ENCODE measurements at regions not wholly inside any gene's neighbourhood (a gene's known extent, or its start where the extent isn't known, plus 50 kb on each side); places are given as distances from the start of the nearest gene placed in this dataset.

GRCh38 chr1:220326578-220326977 is 54.3 kb upstream of the RAB3GAP2 start:
- H4K20me1 ChIP-seq (ENCODE audit: control insufficient read depth, insufficient read depth): no peaks in the 10 kb centered on the region
- H3K27me3 ChIP-seq (replicated peaks in 1 of 2; ENCODE audit: control insufficient read depth in 2 of 2, insufficient read depth in 2 of 2, low read length in 1 of 2): no peaks in the 10 kb centered on the region
- ChIA-PET SMC1A (ENCODE audit: uncharacterized antibody, unreplicated experiment) (interaction anchor here (1.2 kb wide), 1 partner anchor 10 kb away, joined by 4 read pairs; no protein-coding TSS in a partner anchor), RAD21 (ENCODE audit: unreplicated experiment) (no interaction called here), CTCF (interaction anchor here (1.6 kb wide), 1 partner anchor 46 kb away, joined by 3 read pairs; no protein-coding TSS in a partner anchor), POLR2A (no interaction called here)
- no peaks in the 10 kb centered on the region for H3K36me3 ChIP-seq (ENCODE audit: control insufficient read depth in 2 of 2, insufficient read depth in 2 of 2, low read length in 1 of 2)
- DNase-seq (ENCODE audit: low read depth, low spot score): no peak
- H3K4me1 ChIP-seq (ENCODE audit: control insufficient read depth, insufficient read depth, low read length): no peaks in the 10 kb centered on the region
- no peak overlapping the region for H2AFZ ChIP-seq (ENCODE audit: control insufficient read depth, low read depth, low read length)
- H3K4me3 ChIP-seq: no peak overlapping the region
- no peak overlapping the region for H3K4me2 ChIP-seq (ENCODE audit: control insufficient read depth, insufficient read depth)
- 93% methylated on average over 2 of the region's 2 CpGs for WGBS (ENCODE audit: insufficient coverage, insufficient replicate concordance, low lambda C conversion rate, missing lambda C conversion rate)
- H3K9ac ChIP-seq (ENCODE audit: control insufficient read depth, insufficient read depth, low read length): no peak overlapping the region
- no peaks in the 10 kb centered on the region for H3K79me2 ChIP-seq (ENCODE audit: control insufficient read depth, insufficient read depth, low read length)
- H3K27ac ChIP-seq (ENCODE audit: control insufficient read depth, insufficient read depth): no peak overlapping the region
- intact Hi-C loops (cut with micrococcal nuclease; ENCODE audit: unreplicated experiment): no loop called here
- BruUV-seq (replicated peaks): no TSS peak
- TF ChIP-seq ASH2L (IDR thresholded peaks at IDR 0.05; ENCODE audit: borderline replicate concordance, low read depth) (no peak), ZNF207 (IDR thresholded peaks at IDR 0.05; ENCODE audit: borderline replicate concordance) (no peak), TCF12 (IDR thresholded peaks at IDR 0.05; ENCODE audit: low read depth, low read length) (peak; percentile 37; the same call in 1 of the 2 replicates)
- no peak for FAIRE-seq
- ATAC-seq: no peak
- in situ Hi-C loops (cut with MboI): no loop called here
- no peaks in the 10 kb centered on the region for H3K9me3 ChIP-seq (replicated peaks; ENCODE audit: control insufficient read depth, insufficient read depth, low read length)

DNA sequence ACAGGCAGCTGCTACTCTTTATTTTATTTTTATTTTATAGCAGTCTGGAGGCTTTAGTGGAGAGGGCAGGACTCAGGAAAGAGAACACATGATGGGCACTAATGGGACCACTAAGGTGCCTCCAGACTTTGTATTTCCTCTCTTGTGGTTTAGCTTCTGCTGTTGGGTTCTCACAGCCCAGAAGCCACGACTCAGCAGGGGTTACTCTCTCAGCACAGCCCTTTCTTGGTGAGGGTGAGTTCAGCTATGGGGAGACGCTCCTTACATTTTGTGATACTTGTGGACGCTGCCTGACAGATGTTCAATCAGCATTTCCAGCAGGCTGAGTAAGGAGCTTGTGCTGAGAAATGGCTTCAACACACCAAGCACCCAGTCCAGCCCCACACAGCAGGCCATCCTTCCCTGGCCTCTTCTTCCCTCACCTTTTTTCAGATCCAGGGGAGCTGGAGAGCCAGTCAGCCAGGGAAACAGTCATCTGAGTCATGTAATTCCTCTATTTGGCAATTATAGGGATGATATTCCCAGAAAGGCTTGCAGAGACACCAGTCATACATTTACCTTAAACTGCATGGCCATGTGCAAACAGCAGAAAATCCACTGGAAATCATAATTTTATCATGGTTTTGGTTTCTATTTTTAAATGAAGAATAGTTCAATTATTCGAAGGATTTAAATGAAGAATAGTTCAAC is 53.2 kb upstream of the RAB3GAP2 start:
- no peak overlapping the region for H3K27ac ChIP-seq (ENCODE audit: control insufficient read depth, insufficient read depth)
- 45% methylated on average over 4 of the region's 4 CpGs for WGBS (ENCODE audit: insufficient coverage, insufficient replicate concordance, low lambda C conversion rate, missing lambda C conversion rate)
- TF ChIP-seq RUNX3 (IDR thresholded peaks at IDR 0.05; ENCODE audit: low read length) (0 out of 2 replicates have a peak, but pooled peaks have one; percentile 20), ZBED1 (IDR thresholded peaks at IDR 0.05; ENCODE audit: borderline replicate concordance) (no peak; the same call in 1 of the 2 replicates), POLR2AphosphoS5 (IDR thresholded peaks at IDR 0.05; ENCODE audit: low read length) (no peak)
- H3K4me1 ChIP-seq (ENCODE audit: control insufficient read depth, insufficient read depth, low read length): no peaks in the 10 kb centered on the region
- DNase-seq (ENCODE audit: low read depth, low spot score) (no peak), ATAC-seq (no peak; the same call in 2 of the 3 replicates), FAIRE-seq (no peak)
- no peak overlapping the region for H3K9ac ChIP-seq (ENCODE audit: control insufficient read depth, insufficient read depth, low read length)
- H3K36me3 ChIP-seq (ENCODE audit: control insufficient read depth in 2 of 2, insufficient read depth in 2 of 2, low read length in 1 of 2): no peaks in the 10 kb centered on the region
- intact Hi-C loops (cut with micrococcal nuclease; ENCODE audit: unreplicated experiment): no loop called here
- H3K79me2 ChIP-seq (ENCODE audit: control insufficient read depth, insufficient read depth, low read length): no peaks in the 10 kb centered on the region
- H2AFZ ChIP-seq (ENCODE audit: control insufficient read depth, low read depth, low read length): no peak overlapping the region
- H4K20me1 ChIP-seq (ENCODE audit: control insufficient read depth, insufficient read depth): no peaks in the 10 kb centered on the region
- H3K4me3 ChIP-seq: no peak overlapping the region
- ChIA-PET POLR2A (interaction anchor here (0.6 kb wide), 1 partner anchor 73 kb away, joined by 5 read pairs; no protein-coding TSS in a partner anchor), RAD21 (ENCODE audit: unreplicated experiment) (interaction anchor here (0.5 to 1.3 kb wide), 2 partner anchors 11 to 406 kb away, joined by 3 to 4 read pairs; no protein-coding TSS in a partner anchor), SMC1A (ENCODE audit: uncharacterized antibody, unreplicated experiment) (interaction anchor here (0.6 to 1.6 kb wide), 4 partner anchors 8 to 89 kb away, joined by 3 to 5 read pairs (median 4); no protein-coding TSS in a partner anchor), CTCF (interaction anchor here (0.9 to 1.3 kb wide), 2 partner anchors 9 to 29 kb away, joined by 5 to 7 read pairs; no protein-coding TSS in a partner anchor)
- H3K4me2 ChIP-seq (ENCODE audit: control insufficient read depth, insufficient read depth): no peak overlapping the region
- in situ Hi-C loops (cut with MboI): no loop called here
- H3K27me3 ChIP-seq (replicated peaks in 1 of 2; ENCODE audit: control insufficient read depth in 2 of 2, insufficient read depth in 2 of 2, low read length in 1 of 2): no peaks in the 10 kb centered on the region
- H3K9me3 ChIP-seq (replicated peaks; ENCODE audit: control insufficient read depth, insufficient read depth, low read length): no peaks in the 10 kb centered on the region
- BruUV-seq (replicated peaks): no TSS peak
